Sigmoid colon (tissue), 4 donors: ENCODE measurements at regions not wholly inside any gene's neighbourhood (a gene's known extent, or its start where the extent isn't known, plus 50 kb on each side); places are given as distances from the start of the nearest gene placed in this dataset.

Experiments used
- CTCF ChIP-seq, 4 experiments: fragments of 450-650 bp in 3 of 4; fragments of 200-600 bp in 1 of 4; IDR thresholded peaks; one replicate each; pipeline ENCODE4 v1.5.1; 2016 to 2019; ENCODE audit warnings: antibody characterized with exemption in 4 of 4, mild to moderate bottlenecking in 3 of 4, moderate library complexity in 2 of 4
- POLR2A ChIP-seq, 2 donors: fragments of 450-650 bp; IDR thresholded peaks; one replicate each; pipeline ENCODE4 v1.6.1; 2016; ENCODE audit warnings: antibody characterized with exemption in 2 of 2, mild to moderate bottlenecking in 2 of 2, moderate library complexity in 2 of 2
- POLR2AphosphoS5 ChIP-seq, 4 donors: sonication (generic); formaldehyde crosslinking; IDR thresholded peaks; one replicate each; pipeline ENCODE4 v1.6.1; 2017; ENCODE audit warnings: antibody characterized with exemption in 4 of 4

DNA sequence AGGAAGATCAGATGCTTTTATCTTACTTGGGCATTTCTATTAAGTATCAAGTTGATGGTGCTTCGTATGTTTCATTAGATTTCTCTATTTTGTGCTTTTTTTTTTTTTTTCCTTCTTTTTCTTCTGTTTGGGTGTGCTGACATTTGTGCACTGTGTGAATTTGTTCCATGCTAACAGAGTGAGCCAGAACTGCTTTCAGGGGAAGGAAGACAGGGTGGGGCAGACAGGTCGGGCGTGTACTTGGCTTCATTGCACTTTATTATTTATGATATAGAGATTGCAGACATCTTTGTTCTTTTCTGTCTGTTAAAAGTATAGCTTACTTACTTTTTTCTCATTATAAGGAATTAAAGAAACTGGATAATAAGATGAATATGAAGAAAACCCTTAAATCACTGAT lies 112.2 kb downstream of the FGF18 start:
- TF ChIP-seq POLR2AphosphoS5 (IDR thresholded peaks at IDR 0.05) = no peak
- TF ChIP-seq CTCF (IDR thresholded peaks at IDR 0.05) = no peak
- TF ChIP-seq POLR2A (IDR thresholded peaks at IDR 0.05) = no peak
